ENCODE measurements at regions not wholly inside any gene's neighbourhood (a gene's known extent, or its start where the extent isn't known, plus 50 kb on each side); places are given as distances from the start of the nearest gene placed in this dataset.
A peak's percentile ranks its signal among the peaks of the same experiment; 100 is the strongest.

- no peaks in the 10 kb centered on the region for H3K36me3 ChIP-seq (replicated peaks in 1 of 2; ENCODE audit: insufficient read depth in 1 of 2, low read depth in 2 of 2)
- intact Hi-C loops (cut with DNase I) = no loop called here
- H3K27ac ChIP-seq = peak overlapping the region in 2 of 4 donors; percentile 59 to 83
- H3K4me1 ChIP-seq = peaks cover 31% of the 10 kb centered on the region
- WGBS, 2 donors = 92 to 95% methylated on average over 15 of the region's 16 CpGs
- H3K27me3 ChIP-seq = no peaks in the 10 kb centered on the region
- ATAC-seq = no peak
- no peak for DNase-seq
- TF ChIP-seq POLR2A (IDR thresholded peaks at IDR 0.05) (no peak), CTCF (IDR thresholded peaks at IDR 0.05) (no peak)
- H3K9me3 ChIP-seq = no peaks in the 10 kb centered on the region
- no peak overlapping the region for H3K4me3 ChIP-seq
Measured at GRCh38 chr6:6970851-6971250, 136.9 kb upstream of the RREB1 start.

GRCh38 chr6:6971369-6971768 lies 136.4 kb upstream of the RREB1 start:
- no peak for TF ChIP-seq POLR2A (IDR thresholded peaks at IDR 0.05)
- no peak for TF ChIP-seq CTCF (IDR thresholded peaks at IDR 0.05)
- peak overlapping the region in 1 of 4 donors; percentile 39 for H3K27ac ChIP-seq
- H3K9me3 ChIP-seq = no peaks in the 10 kb centered on the region
- WGBS, 2 donors = 68 to 72% methylated on average over 9 to 11 of the region's 11 CpGs
- no peaks in the 10 kb centered on the region for H3K36me3 ChIP-seq (replicated peaks in 1 of 2; ENCODE audit: insufficient read depth in 1 of 2, low read depth in 2 of 2)
- no peak for ATAC-seq
- H3K4me1 ChIP-seq = peaks cover 31% of the 10 kb centered on the region
- no peak overlapping the region for H3K4me3 ChIP-seq
- intact Hi-C loops (cut with DNase I) = no loop called here
- DNase-seq = no peak
- H3K27me3 ChIP-seq = no peaks in the 10 kb centered on the region

GRCh38 chr6:6972456-6972855 lies 135.3 kb upstream of the RREB1 start:
- H3K4me3 ChIP-seq = no peak overlapping the region
- no peak for ATAC-seq
- H3K9me3 ChIP-seq = no peaks in the 10 kb centered on the region
- no peaks in the 10 kb centered on the region for H3K27me3 ChIP-seq
- H3K4me1 ChIP-seq = peaks cover 31% of the 10 kb centered on the region
- TF ChIP-seq POLR2A (IDR thresholded peaks at IDR 0.05) (no peak), CTCF (IDR thresholded peaks at IDR 0.05) (no peak)
- no peak overlapping the region for H3K27ac ChIP-seq
- no peaks in the 10 kb centered on the region for H3K36me3 ChIP-seq (replicated peaks in 1 of 2; ENCODE audit: insufficient read depth in 1 of 2, low read depth in 2 of 2)
- 49 to 53% methylated on average over 2 of the region's 2 CpGs for WGBS, 2 donors
- peak in 1 of 4 donors; percentile 61 for DNase-seq
- intact Hi-C loops (cut with DNase I) = no loop called here

- intact Hi-C loops (cut with DNase I) = no loop called here
- ATAC-seq (no peak), DNase-seq (no peak)
- Histone ChIP-seq H3K27me3 (no peaks in the 10 kb centered on the region), H3K9me3 (no peaks in the 10 kb centered on the region), H3K4me1 (peaks cover 22% of the 10 kb centered on the region), H3K36me3 (replicated peaks in 1 of 2; ENCODE audit: insufficient read depth in 1 of 2, low read depth in 2 of 2) (no peaks in the 10 kb centered on the region), H3K27ac (no peak overlapping the region), H3K4me3 (no peak overlapping the region)
- WGBS, 2 donors = 83 to 92% methylated on average over 6 of the region's 6 CpGs
- TF ChIP-seq CTCF (IDR thresholded peaks at IDR 0.05) (no peak), POLR2A (IDR thresholded peaks at IDR 0.05) (no peak)
Measured at GRCh38 chr6:6973721-6974120, 134.0 kb upstream of the RREB1 start.

- H3K27ac ChIP-seq = no peak overlapping the region
- ATAC-seq (no peak), DNase-seq (no peak)
- no peak for TF ChIP-seq POLR2A (IDR thresholded peaks at IDR 0.05)
- no peak for TF ChIP-seq CTCF (IDR thresholded peaks at IDR 0.05)
- H3K36me3 ChIP-seq (replicated peaks in 1 of 2; ENCODE audit: insufficient read depth in 1 of 2, low read depth in 2 of 2) = no peaks in the 10 kb centered on the region
- intact Hi-C loops (cut with DNase I) = no loop called here
- no peaks in the 10 kb centered on the region for H3K9me3 ChIP-seq
- peaks cover 4% of the 10 kb centered on the region for H3K4me1 ChIP-seq
- no peaks in the 10 kb centered on the region for H3K27me3 ChIP-seq
- no peak overlapping the region for H3K4me3 ChIP-seq
- 63 to 75% methylated on average over 6 of the region's 6 CpGs for WGBS, 2 donors
Measured at GRCh38 chr6:6975459-6976111, 132.2 kb upstream of the RREB1 start.

Measured in body of pancreas (tissue), 4 donors.